Activated CD4-positive, alpha-beta T cell treated with anti-CD3 and anti-CD28 coated beads for 4 hours (primary cell): ENCODE measurements at regions not wholly inside any gene's neighbourhood (a gene's known extent, or its start where the extent isn't known, plus 50 kb on each side); places are given as distances from the start of the nearest gene placed in this dataset.

Experiments
- DNase-seq, 2 donors: peaks; one replicate each; pipeline ENCODE4 v3.0.0-alpha.2; 2020

DNA sequence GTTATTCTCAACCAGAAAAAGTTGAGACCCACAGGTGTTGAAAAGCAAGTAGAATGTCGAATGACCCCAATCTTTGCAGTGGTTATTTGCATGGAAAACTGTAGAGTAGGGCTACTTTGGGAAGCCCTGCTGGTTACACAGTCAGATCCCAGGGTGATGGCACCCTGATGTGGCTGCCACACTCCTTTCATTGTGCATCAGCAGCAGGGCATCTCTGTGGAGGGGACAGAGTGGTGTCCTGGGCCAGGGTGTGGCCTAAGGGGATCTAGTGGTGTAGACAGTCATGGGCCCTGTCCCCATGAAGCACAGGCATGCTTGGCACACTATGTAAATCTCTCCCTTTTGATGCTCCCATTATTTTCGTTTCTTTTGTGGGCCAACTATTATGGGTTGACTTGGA lies 199.4 kb upstream of the NAV2 start:
- DNase-seq = no peak

DNA sequence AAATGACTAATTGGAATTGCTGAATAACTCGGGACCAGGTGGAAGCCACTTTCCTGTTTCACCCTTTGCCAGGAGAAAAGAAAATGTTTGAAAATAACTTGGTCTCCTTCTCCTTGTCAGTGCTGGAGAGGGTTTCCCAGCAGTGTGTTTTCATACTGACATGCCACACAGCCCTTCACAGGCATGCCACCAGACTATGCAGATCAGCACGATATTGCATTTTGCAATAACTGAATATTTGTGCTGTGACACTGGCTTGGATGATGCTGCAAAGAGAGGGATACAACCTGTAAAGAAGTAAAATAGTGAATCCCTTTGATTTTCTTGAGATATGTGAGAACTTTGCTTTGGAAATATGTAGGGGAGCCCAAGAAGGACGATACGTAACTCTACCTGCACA lies 200.0 kb upstream of the NAV2 start:
- no peak for DNase-seq

DNA sequence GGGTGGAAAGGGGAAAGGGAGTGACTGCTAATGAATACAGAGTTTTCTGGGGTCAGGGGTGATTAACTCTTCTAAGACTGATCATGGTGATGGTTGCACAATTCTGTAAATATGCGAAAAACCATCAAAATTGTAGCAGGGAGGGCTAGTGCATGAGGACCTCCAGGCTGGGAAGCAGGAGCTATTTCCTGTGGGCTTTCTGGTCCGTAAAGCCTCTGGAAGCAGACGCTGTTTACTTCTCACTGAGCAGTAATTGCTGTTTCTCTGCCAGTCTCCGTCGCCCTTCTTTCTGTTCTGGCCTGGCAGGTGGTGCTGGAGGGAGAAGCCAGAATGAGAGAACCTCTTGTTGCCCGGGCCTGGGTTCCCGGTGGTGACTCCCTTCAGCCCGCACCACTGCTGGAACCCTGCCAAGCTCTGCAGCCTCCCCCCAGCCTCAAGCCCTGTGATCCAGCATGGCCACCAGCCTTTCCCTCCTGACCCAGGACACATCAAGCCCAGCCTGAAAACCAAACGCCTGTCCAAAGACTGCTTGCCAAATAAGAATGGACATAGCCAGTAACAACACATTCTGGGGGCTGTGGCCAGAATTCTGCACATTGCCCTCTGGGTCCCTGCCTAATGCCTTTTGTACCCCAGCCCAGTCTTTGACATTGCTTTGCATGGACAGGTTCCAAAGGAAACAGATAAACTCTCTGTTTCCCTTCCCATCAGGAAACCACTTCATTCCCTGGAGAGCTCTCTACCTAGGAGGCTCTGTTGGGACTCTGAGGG lies 201.0 kb upstream of the NAV2 start:
- DNase-seq = no peak

DNA sequence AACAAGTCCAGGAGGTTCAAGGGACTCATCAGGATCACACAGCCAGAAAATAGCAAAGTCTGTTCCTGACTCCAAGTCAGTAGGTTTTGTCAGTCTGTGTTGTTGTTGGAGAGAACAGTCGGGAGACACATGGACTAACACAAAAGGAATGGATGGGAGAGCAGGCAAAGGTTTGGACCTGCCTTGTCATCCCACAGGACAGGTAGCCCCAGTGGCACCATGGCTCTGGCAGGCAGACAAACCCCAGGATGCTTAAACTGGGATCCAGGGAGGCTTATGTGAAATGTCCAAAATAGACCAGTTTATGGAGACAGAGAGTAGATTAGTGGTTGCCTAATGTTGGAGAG lies 201.6 kb upstream of the NAV2 start:
- DNase-seq = no peak

DNA sequence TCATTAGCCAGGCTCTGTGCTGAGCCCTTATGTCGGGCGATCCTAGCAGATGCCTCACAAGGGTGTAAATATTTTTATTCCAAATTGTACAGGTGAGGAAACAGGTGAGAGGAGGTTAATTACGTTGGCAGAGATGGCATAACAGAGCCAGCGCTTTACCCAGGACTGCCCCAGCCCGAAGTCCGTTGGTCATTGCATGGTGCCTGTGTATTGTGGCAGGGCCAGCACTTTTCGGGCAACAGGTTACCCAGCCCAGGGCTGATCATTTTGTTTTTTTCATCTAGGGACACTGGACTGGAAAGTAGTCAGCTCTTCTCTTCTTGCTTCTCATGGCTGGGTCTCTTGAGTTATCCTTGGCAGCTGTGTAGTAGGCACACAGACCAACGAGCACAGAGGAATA lies 202.2 kb upstream of the NAV2 start:
- no peak for DNase-seq

DNA sequence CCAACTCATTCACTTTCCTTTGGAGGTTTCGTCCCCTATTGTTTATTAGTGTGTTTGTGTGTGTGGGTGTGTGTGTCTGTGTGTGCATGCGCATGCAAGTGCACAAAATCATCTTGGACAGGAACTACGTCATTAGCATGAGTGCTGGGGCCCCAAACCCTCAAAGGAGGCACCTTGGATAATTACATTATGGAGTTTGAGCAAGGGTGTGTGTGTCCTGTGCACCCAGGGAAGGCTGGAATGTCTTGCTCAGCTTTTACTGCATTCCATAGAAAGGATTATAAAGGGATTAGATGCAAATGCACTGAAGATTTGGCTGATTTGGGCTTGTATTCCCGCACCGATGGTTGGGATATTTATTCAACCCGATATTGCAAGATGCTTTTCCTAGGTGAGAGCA lies 203.4 kb upstream of the NAV2 start:
- DNase-seq = no peak

DNA sequence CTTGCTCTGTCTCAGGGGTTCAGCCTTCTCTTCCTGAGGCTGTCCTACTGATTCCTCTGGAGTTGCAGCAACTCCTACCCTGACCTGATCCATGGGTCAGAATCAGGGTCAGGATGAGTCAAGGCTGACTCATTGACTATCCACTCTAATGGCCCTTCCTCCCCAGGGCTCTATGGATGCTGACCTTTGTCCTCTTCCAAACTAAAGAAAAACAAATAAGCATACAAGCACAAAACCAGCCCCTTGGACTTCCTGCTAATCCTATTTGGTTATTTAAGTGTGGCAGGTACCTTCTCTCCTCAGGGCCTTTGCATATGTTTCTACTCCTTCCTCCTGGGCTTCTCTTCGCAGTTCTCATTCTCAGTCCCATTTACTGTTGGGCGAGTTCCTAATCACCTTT lies 204.5 kb upstream of the NAV2 start:
- DNase-seq = no peak

DNA sequence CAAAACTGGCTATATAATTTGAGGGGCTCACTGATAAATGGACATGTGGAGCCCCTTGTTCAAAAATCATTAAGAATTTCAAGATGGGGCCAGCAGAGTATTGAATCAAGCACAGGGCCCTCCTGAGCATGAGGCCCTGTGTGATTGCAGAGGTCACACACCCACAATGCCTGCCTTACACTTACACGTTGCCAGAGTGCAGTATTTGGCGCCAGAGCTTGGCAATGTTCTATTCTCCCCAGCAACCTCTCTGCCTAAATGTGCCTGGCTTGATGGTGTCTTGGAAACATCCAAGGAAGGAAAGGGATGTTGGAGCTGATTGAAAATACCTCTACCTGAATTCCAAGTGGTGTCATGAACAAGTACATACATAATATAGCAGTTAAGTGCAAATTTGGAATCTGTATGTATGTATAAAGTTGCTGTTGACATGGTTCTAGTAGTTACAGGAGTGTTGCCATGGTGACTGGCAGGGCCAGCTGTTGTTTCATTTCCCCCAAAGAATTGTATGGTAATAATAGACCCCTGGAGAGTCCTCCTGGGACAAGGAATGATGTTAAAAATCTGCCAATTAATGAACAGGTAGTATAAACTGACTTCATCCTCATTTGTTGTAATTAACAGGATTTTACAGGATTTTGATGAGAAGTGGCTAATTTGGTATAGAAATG lies 205.7 kb upstream of the NAV2 start:
- no peak for DNase-seq

DNA sequence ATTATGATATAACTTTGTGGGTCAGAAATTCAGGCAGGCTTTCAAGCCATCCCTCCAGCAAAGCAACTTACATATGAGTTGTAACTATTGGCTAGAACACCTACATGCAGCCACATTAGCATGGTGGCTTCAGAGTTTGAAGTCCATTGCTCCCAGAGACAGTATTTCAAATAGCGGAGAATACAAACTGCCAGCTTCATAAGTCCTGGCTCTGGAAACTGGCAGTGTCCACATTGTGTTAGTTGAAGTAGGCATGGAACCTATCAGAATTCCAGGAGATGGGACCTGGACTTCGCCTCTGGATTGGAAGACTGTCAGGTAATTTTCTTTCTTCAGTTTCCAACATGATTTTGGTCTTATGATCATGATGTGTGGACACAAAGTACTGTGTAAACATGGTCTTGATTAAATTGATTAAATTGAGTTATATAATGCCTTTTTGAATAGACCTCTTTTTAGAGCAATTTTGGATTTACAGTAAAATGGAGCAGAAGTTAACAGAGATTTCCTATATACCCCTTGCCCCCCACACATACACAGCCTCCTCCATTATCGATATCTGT lies 209.9 kb upstream of the NAV2 start:
- DNase-seq = no peak

DNA sequence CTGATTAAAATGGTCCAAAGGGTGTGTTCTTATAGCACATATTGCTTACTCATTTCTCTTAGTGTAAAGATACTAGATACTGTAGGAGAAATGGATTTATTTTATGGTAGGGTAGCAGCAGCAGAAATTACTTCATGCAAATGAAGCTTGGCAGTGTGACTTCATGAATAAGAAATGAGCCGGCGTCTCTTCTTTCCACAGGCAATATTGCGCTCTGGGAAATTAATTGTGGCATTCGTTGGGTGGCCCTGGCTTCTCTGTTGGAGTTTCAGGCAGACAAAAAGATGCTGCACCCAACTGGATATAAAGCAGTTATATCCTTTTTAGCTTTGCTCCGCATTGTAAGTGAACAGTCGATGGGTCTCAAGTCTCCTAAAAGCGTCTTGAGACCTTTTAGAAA lies 211.0 kb upstream of the NAV2 start:
- no peak for DNase-seq

DNA sequence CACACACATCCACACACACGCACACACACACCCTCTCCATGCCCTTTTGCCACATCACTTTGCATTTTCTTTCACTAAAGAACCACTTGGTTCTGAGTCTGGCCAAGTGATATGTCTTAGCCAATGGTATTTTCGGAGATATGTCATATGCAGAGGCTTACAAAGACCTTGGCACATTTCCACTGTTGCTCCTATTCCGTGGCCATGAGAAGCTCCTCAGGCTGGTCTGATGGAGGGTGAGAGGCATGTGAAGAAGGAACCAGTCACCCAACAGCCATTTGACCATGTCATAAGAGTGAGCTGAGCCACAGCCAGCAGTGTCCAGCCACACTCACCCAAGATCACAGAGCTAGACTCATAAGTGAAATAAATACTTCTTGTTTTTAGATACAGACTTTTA lies 212.6 kb upstream of the NAV2 start:
- no peak for DNase-seq

DNA sequence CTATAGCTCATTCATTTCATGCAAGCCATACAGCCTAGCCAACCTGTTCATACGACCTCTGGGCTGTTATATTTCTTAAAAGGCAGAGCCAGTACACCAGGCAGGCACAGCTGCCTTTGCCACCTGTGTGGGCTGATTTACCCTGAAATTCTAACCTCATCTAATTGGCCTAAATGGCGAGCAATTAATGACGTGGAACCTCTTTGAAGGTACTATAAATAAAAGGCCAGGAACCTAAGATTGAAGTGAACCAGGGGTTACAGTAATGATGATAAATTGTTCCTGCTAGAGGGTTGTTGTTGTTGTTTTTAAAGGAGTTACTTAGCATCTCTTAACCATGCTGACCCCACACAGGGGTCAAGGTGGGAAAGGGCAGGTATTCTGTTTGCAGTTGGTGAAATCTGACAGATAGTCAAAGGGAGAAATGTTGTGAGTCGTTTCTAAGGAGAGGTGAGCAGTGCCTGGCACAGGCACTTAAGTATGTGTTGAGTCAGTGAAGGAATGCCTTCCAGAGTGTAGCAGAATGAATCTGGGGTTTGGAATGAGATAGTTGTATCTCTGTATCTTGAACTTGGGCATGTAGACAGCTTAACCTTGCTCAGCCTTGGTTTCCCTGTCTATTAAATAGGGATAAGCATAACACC lies 213.5 kb upstream of the NAV2 start:
- no peak for DNase-seq

DNA sequence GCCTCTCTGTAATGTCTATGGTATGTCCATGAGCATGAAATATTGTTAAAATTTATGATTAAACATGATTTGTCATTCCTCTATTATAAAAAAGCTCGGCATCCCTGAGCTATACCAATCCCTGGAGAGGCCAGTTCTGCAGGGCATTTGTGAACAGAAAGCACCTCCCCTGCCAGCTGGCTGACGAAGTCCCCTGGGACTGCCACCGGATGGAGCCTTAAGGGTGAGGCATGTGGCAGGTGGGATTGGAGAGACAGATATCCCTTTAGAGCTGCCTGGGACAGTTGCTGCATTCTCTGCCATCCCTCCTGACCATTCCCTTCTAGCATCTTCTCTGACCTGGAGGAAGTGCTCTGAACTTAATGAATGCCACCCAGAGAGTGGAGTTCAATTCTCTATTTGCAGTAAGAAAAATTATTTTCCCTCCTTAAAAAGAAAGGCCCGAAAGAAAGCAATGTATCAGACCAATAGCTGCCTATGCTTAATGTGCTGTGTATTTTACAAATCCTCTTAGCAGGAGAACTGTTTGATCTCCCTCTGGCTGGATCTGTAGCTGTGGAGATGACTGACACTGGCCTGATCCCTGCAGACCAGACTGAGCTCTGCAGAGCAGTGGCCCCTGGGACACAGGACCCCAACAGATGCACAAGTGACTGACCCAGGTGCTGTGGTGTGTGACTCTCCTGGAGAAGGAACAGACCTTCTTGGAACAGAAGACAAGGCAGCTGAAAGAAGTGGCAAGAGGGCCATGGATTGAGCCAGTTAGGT lies 219.0 kb upstream of the NAV2 start:
- no peak for DNase-seq

DNA sequence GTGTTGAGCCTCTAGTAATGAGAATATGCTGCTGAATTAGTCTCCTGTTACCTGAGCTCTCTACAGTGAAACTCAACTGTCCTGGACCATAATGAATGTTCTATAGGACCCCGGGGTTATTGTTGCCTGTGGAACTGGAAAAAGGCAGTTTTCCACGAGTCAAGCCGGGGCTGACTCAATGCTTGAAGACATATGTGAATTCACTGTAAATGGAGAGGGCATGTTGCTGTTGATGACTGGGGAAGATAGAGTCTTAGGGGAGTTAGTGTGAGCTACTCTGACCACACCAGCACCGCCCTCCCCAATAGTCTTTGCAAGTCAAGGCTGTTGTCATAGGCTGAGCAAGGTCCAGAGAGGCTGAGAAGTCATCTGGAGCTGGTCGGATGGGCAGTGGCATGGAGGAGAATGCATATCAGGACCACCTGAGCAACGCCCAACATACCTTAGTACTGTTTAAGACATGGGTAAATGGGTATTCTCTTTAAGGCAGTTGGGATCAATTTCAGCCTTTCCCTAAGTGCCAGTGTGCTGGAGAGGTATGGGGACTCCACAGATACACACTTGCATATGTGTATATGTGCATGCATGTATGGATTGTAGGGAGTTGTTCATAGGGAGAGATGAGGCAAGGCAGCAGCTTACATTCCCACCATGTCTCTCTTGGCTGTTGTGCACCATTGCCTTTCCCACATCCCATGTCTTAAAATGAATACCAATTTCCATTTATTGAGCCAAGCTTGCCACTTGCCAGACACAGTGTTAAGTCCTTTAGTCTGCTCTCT lies 230.1 kb upstream of the NAV2 start:
- DNase-seq = no peak

DNA sequence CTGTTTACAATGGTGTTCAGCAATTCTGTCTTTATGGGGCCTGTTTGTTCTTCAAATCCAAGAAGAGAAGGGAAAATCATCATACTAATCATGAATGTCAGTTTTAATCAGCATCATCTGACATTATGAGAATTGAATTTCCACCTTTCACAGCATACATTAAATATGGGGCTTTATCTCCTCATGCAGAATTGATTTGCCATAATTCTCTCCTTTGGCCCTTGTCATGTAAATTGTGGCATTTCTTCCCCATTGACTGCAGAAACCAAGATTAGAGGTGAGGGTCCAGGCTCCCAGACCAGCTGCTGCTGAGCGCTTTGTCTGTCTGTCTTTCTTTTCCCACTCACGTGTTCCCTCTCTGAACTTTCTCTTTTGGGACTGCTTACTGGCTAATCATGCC lies 232.1 kb upstream of the NAV2 start:
- DNase-seq = no peak

DNA sequence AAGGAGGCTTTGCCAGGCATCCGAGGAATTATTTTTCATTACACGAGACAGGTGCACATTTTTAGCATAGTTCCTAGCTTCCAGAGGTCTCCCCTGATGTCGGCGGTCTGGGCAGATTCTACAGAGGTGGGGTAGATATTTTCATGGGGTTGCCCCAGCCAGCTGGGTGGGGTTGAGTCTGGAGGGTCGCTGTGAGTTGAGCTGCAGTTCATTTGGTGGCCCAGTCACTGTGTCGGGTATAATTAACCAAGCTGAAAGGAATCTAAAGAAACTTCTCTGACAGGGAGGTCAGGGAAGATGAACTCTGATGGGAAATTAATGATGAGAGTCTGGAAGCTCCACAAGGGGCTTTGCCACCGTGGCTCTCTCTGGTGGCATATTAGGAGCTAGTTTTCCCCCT lies 233.7 kb upstream of the NAV2 start:
- no peak for DNase-seq

DNA sequence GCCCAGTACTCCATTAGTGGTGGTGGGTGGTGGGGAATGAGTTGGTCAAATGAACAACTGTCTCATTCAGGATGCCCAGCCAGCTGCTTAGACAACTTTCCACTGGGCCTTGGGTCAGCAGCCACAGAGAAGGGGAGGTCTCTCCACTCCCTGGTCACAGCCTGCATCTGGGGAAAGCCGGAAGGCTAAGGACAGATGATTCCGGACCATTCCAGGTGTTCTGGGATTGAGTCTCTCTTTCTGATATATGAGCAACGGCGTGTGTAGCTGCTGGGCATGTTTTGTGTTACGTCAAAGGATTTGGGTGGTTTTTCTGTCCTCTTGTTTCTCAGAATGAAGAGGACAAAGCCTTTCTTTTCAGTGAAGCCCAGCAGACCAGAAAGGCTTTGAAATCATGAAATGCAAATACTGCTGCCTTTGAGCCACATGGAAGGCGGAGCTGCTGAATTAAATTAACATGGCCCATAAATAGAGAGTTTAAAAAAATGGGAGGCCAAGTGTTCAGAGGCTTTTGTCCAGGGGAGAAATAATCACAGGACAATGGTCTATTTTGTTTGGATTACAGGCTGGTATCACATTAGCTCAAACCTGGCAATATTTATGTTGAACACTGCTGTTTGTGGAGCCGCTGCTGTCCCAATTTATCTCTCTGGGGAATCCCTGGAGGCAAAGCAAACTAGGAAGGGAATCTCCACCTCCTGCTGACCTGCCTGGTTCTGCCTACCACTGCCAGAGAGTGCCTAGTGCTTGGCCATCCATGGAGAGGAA lies 234.4 kb upstream of the E2F8 start:
- DNase-seq = no peak

DNA sequence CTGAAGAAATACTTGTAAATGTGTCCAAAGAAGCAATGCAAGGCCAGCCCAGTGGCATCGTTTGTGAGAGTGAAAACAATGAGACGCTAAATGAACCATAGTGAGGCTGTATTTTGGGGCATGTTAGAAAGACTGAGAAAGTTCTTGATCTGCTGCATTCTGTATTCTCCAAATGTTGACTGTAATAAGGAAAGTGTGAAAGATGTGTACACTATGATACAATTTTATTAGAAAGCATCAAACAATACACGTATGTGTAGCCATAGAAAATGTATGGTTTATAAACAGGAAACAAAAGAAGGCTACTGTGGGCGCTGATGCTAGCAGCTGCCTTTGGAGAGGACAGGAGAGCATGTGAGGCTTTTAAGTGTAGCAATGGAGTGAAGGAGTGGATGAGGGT lies 233.5 kb upstream of the E2F8 start:
- DNase-seq = no peak

DNA sequence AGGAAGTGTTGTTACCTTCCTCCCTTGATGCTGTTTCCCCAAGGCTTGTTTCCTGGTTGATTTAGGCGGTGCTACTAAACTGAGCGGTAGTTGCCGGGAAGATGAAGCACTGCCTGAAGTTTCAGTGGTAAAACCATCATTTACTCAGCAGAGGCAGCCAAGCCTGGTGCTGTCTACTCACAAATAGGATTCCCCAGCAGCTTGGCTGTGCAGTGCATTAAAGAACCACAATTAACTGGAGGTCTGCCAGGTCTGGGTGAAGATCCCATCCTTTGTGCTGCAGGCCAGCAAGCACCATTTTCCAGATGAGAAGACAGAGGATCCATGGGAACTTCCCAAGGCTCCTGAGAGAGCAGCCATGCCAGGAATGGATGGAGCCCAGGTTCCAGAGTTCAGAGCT lies 231.9 kb upstream of the E2F8 start:
- DNase-seq = no peak

DNA sequence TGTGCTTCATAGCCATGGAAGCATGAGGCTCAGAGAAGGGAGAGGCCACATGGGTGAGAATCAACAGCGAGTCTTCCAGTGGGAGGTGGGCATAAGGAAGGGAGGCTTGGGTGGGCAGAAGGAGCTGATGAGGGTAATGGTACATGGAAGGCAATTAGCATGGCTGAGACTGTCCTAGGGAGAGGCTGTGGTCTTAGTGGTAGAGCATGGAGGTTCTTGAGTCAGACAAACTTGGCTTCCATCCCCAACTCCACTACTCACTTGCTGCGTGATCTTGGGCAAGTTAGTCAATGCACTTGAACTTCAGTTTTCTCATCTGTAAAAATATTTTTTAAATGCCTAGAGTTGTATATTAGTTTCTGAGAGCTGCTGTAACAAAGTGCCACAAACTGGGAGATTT lies 227.2 kb upstream of the E2F8 start:
- no peak for DNase-seq

DNA sequence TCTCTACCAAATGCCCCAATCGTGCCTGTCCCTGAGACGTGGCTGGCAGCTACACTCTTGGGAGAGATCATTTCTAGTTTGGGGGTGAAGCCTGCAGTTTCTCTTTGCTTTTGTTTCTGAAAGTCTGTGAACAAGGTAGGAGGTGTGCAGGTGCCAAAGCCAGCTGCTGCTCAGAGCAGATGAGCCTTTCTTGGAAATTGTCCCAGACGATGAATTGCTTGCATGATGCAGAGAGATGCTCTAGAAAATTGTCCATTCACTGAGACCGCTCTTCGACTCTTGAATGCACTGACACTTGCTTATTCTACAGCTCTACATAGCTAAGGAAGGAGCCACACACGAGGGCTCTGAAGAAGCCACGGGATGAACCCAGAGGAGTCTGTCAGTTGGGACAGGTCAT lies 225.6 kb upstream of the E2F8 start:
- no peak for DNase-seq

DNA sequence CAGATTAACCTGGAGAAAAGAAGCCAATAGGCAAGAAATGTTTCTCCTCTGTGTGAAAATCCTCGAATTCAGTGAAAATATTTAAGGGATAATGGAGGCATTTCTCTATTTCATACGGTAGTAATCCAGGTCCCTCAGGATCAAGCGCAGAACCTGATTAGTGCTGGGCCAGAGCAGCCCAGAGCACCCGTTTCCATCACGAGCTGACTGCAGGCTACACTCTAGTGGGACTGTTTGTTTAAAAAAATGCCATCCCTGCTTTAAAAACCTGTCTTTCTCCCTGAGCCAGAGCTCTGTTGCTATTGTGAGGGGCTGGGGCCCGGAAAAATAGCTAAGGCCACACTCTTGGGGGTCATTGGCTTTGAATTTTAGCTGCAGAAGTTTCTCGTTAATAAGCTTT lies 223.2 kb upstream of the E2F8 start:
- no peak for DNase-seq
